HEK293 (cell line): ENCODE measurements at regions not wholly inside any gene's neighbourhood (a gene's known extent, or its start where the extent isn't known, plus 50 kb on each side); places are given as distances from the start of the nearest gene placed in this dataset.
A peak's percentile ranks its signal among the peaks of the same experiment; 100 is the strongest.

Experiments
- CTCF ChIA-PET: fragments of 350-600 bp; formaldehyde crosslinking; extraction: SDS; loops from one replicate; lab custom pipeline; 2021; ENCODE audit warnings: antibody characterized with exemption; lab: Yijun Ruan, JAX
- POLR2A ChIA-PET: fragments of 300-600 bp; formaldehyde crosslinking; extraction: SDS; loops from one replicate; lab custom pipeline; 2020; ENCODE audit warnings: antibody characterized with exemption, inconsistent platforms; lab: Yijun Ruan, JAX
- H3K27ac ChIP-seq: fragments of 200-500 bp; sonication (Bioruptor generic); 2 replicates; pipeline ENCODE4 v1.5.1; 2014; ENCODE audit warnings: low read depth, low read length, control low read depth, inconsistent platforms; ENCODE audit errors: extremely low read depth
- H3K36me3 ChIP-seq, 2 experiments: fragments of 200-500 bp in 1 of 2; sonication (Bioruptor generic) in 1 of 2; 1 replicate in 1 of 2; 2 replicates in 1 of 2; pipeline ENCODE4 v1.5.1; 2014 to 2017; ENCODE audit warnings: inconsistent platforms in 2 of 2, low read length in 2 of 2; ENCODE audit not compliant: control insufficient read depth in 2 of 2, insufficient read depth in 1 of 2
- H3K4me1 ChIP-seq: fragments of 200-500 bp; sonication (Bioruptor generic); 2 replicates; pipeline ENCODE4 v1.5.1; 2014; ENCODE audit warnings: mild to moderate bottlenecking, low read length, inconsistent platforms; ENCODE audit not compliant: control insufficient read depth, insufficient read depth
- H3K4me3 ChIP-seq: 2 replicates; pipeline ENCODE4 v1.5.1; 2011; ENCODE audit warnings: low read depth, mild to moderate bottlenecking, control low read depth, low read length, moderate library complexity
- H3K9me3 ChIP-seq: fragments of 200-500 bp; sonication (Bioruptor generic); 2 replicates; pipeline ENCODE4 v1.5.1; 2014; ENCODE audit warnings: low read depth, low read length, inconsistent platforms; ENCODE audit not compliant: control insufficient read depth, insufficient read depth
- GLIS1 ChIP-seq: fragments of 450-650 bp; formaldehyde crosslinking; IDR thresholded peaks from 2 replicates; pipeline ENCODE4 v1.5.1; 2016; ENCODE audit warnings: missing biosample characterization, missing genetic modification characterization
- HOXC10 ChIP-seq: sonication (generic); formaldehyde crosslinking; IDR thresholded peaks from 2 replicates; pipeline ENCODE4 v1.8.1; 2023; ENCODE audit warnings: mild to moderate bottlenecking, missing genetic modification reagents
- IKZF3 ChIP-seq: fragments of 450-650 bp; IDR thresholded peaks from 2 replicates; pipeline ENCODE4 v1.5.0; 2018; ENCODE audit warnings: missing biosample characterization, mild to moderate bottlenecking, missing genetic modification characterization, moderate library complexity
- PRDM1 ChIP-seq: fragments of 450-650 bp; formaldehyde crosslinking; IDR thresholded peaks from 2 replicates; pipeline ENCODE4; 2016; ENCODE audit warnings: missing biosample characterization, missing genetic modification characterization
- SP7 ChIP-seq: fragments of 450-650 bp; formaldehyde crosslinking; IDR thresholded peaks from 2 replicates; pipeline ENCODE4 v1.5.1; 2016; ENCODE audit warnings: missing biosample characterization, missing genetic modification characterization
- TRIM28 ChIP-seq: IDR thresholded peaks from 2 replicates; pipeline ENCODE4 v1.6.1; 2011; ENCODE audit warnings: low read length, control low read depth, borderline replicate concordance
- ZBTB17 ChIP-seq: fragments of 450-650 bp; formaldehyde crosslinking; IDR thresholded peaks from 2 replicates; pipeline ENCODE4 v1.5.1; 2016; ENCODE audit warnings: missing biosample characterization, missing genetic modification characterization
- ZBTB48 ChIP-seq: fragments of 450-650 bp; formaldehyde crosslinking; IDR thresholded peaks from 2 replicates; pipeline ENCODE4 v1.5.1; 2016; ENCODE audit warnings: missing biosample characterization, missing genetic modification characterization
- ZEB2 ChIP-seq: fragments of 450-650 bp; formaldehyde crosslinking; IDR thresholded peaks from 2 replicates; pipeline ENCODE4 v1.5.1; 2016; ENCODE audit warnings: missing biosample characterization, missing genetic modification characterization
- ZFHX2 ChIP-seq: fragments of 450-650 bp; formaldehyde crosslinking; conservative IDR thresholded peaks from 2 replicates; pipeline ENCODE4 v1.5.1; 2016; ENCODE audit warnings: missing biosample characterization, missing genetic modification characterization
- ZFP3 ChIP-seq: fragments of 450-650 bp; formaldehyde crosslinking; IDR thresholded peaks from 2 replicates; pipeline ENCODE4 v1.5.1; 2016; ENCODE audit warnings: low read depth, missing biosample characterization, missing genetic modification characterization
- ZNF146 ChIP-seq: fragments of 450-650 bp; formaldehyde crosslinking; IDR thresholded peaks from 2 replicates; pipeline ENCODE4 v1.5.1; 2016; ENCODE audit warnings: missing biosample characterization, missing genetic modification characterization
- ZNF311 ChIP-seq: fragments of 450-650 bp; formaldehyde crosslinking; IDR thresholded peaks from 2 replicates; pipeline ENCODE4 v1.5.1; 2017; ENCODE audit warnings: missing biosample characterization, missing genetic modification characterization, borderline replicate concordance
- ZNF341 ChIP-seq: fragments of 450-650 bp; formaldehyde crosslinking; IDR thresholded peaks from 2 replicates; pipeline ENCODE4; 2016; ENCODE audit warnings: low read depth, missing biosample characterization, missing genetic modification characterization
- ZNF561 ChIP-seq: fragments of 450-650 bp; IDR thresholded peaks from 2 replicates; pipeline ENCODE4 v1.5.1; 2018; ENCODE audit warnings: missing biosample characterization, missing genetic modification characterization, borderline replicate concordance
- ZNF600 ChIP-seq: fragments of 450-650 bp; formaldehyde crosslinking; IDR thresholded peaks from 2 replicates; pipeline ENCODE4 v1.5.1; 2016; ENCODE audit warnings: missing biosample characterization, missing genetic modification characterization
- ZNF660 ChIP-seq: fragments of 450-650 bp; IDR thresholded peaks from 2 replicates; pipeline ENCODE4 v1.5.1; 2018; ENCODE audit warnings: missing biosample characterization, mild to moderate bottlenecking, missing genetic modification characterization
- ZXDB ChIP-seq: fragments of 450-650 bp; formaldehyde crosslinking; IDR thresholded peaks from 2 replicates; pipeline ENCODE4 v1.5.1; 2016; ENCODE audit warnings: missing biosample characterization, missing genetic modification characterization
- TF ChIP-seq, protein P1 (sequence below): fragments of 450-650 bp; formaldehyde crosslinking; IDR thresholded peaks from 2 replicates; pipeline ENCODE4 v1.5.1; 2016; ENCODE audit warnings: missing biosample characterization, missing genetic modification characterization
- TF ChIP-seq, protein P2 (sequence below): fragments of 450-650 bp; formaldehyde crosslinking; IDR thresholded peaks from 2 replicates; pipeline ENCODE4 v1.5.1; 2016; ENCODE audit warnings: missing biosample characterization, missing genetic modification characterization
- TF ChIP-seq, protein P3 (sequence below): fragments of 450-650 bp; formaldehyde crosslinking; IDR thresholded peaks from 2 replicates; pipeline ENCODE4 v1.5.1; 2016; ENCODE audit warnings: missing biosample characterization, missing genetic modification characterization
- TF ChIP-seq, protein P4 (sequence below): fragments of 450-650 bp; formaldehyde crosslinking; IDR thresholded peaks from 2 replicates; pipeline ENCODE4 v1.5.1; 2016; ENCODE audit warnings: missing biosample characterization, missing genetic modification characterization, borderline replicate concordance

- CTCF ChIA-PET: interaction anchor here (1.6 to 3.8 kb wide), 3 partner anchors 11 to 72 kb away, joined by 5 to 28 read pairs (median 7); no protein-coding TSS in a partner anchor
- Histone ChIP-seq H3K27ac (no peak overlapping the region), H3K4me3 (no peak overlapping the region), H3K9me3 (no peaks in the 10 kb centered on the region), H3K4me1 (peaks cover 19% of the 10 kb centered on the region), H3K36me3 (no peaks in the 10 kb centered on the region)
- POLR2A ChIA-PET: interaction anchor here (1.0 kb wide), 1 partner anchor 8 kb away, joined by 3 read pairs; no protein-coding TSS in a partner anchor
- peak; percentile 52; the same call in 1 of the 2 replicates for TF ChIP-seq ZNF341 (tag by site-specific recombination)
- TF ChIP-seq ZBTB48 (tag by site-specific recombination): no peak; the same call in 1 of the 2 replicates
- peak; percentile 31; the same call in 1 of the 2 replicates for TF ChIP-seq GLIS1 (tag by site-specific recombination)
- TF ChIP-seq ZFP3: 0 out of 2 replicates have a peak, but pooled peaks have one; percentile 51
- TF ChIP-seq, protein P1, sequence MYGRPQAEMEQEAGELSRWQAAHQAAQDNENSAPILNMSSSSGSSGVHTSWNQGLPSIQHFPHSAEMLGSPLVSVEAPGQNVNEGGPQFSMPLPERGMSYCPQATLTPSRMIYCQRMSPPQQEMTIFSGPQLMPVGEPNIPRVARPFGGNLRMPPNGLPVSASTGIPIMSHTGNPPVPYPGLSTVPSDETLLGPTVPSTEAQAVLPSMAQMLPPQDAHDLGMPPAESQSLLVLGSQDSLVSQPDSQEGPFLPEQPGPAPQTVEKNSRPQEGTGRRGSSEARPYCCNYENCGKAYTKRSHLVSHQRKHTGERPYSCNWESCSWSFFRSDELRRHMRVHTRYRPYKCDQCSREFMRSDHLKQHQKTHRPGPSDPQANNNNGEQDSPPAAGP: peak; percentile 66; the same call in 1 of the 2 replicates
- TF ChIP-seq SP7 (tag by site-specific recombination): peak; percentile 68
- no peak for TF ChIP-seq ZXDB (tag by site-specific recombination)
- no peak for TF ChIP-seq ZNF146 (tag by site-specific recombination)
- TF ChIP-seq, protein P2, sequence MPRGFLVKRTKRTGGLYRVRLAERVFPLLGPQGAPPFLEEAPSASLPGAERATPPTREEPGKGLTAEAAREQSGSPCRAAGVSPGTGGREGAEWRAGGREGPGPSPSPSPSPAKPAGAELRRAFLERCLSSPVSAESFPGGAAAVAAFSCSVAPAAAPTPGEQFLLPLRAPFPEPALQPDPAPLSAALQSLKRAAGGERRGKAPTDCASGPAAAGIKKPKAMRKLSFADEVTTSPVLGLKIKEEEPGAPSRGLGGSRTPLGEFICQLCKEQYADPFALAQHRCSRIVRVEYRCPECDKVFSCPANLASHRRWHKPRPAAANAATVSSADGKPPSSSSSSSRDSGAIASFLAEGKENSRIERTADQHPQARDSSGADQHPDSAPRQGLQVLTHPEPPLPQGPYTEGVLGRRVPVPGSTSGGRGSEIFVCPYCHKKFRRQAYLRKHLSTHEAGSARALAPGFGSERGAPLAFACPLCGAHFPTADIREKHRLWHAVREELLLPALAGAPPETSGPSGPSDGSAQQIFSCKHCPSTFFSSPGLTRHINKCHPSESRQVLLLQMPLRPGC (tag by site-specific recombination): no peak
- no peak for TF ChIP-seq ZNF311
- TF ChIP-seq IKZF3 (tag by site-specific recombination): peak; percentile 64
- TF ChIP-seq ZNF561: peak; percentile 20; the same call in 1 of the 2 replicates
- peak; percentile 27; the same call in 1 of the 2 replicates for TF ChIP-seq ZFHX2 (tag by site-specific recombination)
- TF ChIP-seq ZBTB17: peak; percentile 40; the same call in 1 of the 2 replicates
- TF ChIP-seq ZNF660 (tag by site-specific recombination): no peak; the same call in 1 of the 2 replicates
- TF ChIP-seq ZEB2 (tag by site-specific recombination): 0 out of 2 replicates have a peak, but pooled peaks have one; percentile 32
- TF ChIP-seq HOXC10 (CRISPR knock-in tag): no peak
- TF ChIP-seq ZNF600: peak; percentile 92
- peak; percentile 37; the same call in 1 of the 2 replicates for TF ChIP-seq TRIM28
- TF ChIP-seq, protein P3, sequence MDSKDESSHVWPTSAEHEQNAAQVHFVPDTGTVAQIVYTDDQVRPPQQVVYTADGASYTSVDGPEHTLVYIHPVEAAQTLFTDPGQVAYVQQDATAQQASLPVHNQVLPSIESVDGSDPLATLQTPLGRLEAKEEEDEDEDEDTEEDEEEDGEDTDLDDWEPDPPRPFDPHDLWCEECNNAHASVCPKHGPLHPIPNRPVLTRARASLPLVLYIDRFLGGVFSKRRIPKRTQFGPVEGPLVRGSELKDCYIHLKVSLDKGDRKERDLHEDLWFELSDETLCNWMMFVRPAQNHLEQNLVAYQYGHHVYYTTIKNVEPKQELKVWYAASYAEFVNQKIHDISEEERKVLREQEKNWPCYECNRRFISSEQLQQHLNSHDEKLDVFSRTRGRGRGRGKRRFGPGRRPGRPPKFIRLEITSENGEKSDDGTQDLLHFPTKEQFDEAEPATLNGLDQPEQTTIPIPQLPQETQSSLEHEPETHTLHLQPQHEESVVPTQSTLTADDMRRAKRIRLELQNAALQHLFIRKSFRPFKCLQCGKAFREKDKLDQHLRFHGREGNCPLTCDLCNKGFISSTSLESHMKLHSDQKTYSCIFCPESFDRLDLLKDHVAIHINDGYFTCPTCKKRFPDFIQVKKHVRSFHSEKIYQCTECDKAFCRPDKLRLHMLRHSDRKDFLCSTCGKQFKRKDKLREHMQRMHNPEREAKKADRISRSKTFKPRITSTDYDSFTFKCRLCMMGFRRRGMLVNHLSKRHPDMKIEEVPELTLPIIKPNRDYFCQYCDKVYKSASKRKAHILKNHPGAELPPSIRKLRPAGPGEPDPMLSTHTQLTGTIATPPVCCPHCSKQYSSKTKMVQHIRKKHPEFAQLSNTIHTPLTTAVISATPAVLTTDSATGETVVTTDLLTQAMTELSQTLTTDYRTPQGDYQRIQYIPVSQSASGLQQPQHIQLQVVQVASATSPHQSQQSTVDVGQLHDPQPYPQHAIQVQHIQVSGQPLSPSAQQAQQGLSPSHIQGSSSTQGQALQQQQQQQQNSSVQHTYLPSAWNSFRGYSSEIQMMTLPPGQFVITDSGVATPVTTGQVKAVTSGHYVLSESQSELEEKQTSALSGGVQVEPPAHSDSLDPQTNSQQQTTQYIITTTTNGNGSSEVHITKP (tag by site-specific recombination): no peak
- peak; percentile 54; the same call in 1 of the 2 replicates for TF ChIP-seq PRDM1 (tag by site-specific recombination)
- TF ChIP-seq, protein P4, sequence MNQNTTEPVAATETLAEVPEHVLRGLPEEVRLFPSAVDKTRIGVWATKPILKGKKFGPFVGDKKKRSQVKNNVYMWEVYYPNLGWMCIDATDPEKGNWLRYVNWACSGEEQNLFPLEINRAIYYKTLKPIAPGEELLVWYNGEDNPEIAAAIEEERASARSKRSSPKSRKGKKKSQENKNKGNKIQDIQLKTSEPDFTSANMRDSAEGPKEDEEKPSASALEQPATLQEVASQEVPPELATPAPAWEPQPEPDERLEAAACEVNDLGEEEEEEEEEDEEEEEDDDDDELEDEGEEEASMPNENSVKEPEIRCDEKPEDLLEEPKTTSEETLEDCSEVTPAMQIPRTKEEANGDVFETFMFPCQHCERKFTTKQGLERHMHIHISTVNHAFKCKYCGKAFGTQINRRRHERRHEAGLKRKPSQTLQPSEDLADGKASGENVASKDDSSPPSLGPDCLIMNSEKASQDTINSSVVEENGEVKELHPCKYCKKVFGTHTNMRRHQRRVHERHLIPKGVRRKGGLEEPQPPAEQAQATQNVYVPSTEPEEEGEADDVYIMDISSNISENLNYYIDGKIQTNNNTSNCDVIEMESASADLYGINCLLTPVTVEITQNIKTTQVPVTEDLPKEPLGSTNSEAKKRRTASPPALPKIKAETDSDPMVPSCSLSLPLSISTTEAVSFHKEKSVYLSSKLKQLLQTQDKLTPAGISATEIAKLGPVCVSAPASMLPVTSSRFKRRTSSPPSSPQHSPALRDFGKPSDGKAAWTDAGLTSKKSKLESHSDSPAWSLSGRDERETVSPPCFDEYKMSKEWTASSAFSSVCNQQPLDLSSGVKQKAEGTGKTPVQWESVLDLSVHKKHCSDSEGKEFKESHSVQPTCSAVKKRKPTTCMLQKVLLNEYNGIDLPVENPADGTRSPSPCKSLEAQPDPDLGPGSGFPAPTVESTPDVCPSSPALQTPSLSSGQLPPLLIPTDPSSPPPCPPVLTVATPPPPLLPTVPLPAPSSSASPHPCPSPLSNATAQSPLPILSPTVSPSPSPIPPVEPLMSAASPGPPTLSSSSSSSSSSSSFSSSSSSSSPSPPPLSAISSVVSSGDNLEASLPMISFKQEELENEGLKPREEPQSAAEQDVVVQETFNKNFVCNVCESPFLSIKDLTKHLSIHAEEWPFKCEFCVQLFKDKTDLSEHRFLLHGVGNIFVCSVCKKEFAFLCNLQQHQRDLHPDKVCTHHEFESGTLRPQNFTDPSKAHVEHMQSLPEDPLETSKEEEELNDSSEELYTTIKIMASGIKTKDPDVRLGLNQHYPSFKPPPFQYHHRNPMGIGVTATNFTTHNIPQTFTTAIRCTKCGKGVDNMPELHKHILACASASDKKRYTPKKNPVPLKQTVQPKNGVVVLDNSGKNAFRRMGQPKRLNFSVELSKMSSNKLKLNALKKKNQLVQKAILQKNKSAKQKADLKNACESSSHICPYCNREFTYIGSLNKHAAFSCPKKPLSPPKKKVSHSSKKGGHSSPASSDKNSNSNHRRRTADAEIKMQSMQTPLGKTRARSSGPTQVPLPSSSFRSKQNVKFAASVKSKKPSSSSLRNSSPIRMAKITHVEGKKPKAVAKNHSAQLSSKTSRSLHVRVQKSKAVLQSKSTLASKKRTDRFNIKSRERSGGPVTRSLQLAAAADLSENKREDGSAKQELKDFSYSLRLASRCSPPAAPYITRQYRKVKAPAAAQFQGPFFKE: no peak
Observed at GRCh38 chr5:17118631-17119030, 98.8 kb upstream of the BASP1 start.
